ENCODE measurements at regions not wholly inside any gene's neighbourhood (a gene's known extent, or its start where the extent isn't known, plus 50 kb on each side); places are given as distances from the start of the nearest gene placed in this dataset.

GRCh38 chr9:109986521-109986991 is 206.6 kb downstream of the PALM2AKAP2 start:
- TF ChIP-seq CTCF (CRISPR knock-in tag; IDR thresholded peaks at IDR 0.05) (no peak), BATF2 (CRISPR knock-in tag; IDR thresholded peaks at IDR 0.05) (no peak), MIER2 (CRISPR knock-in tag; IDR thresholded peaks at IDR 0.05) (no peak), MXI1 (IDR thresholded peaks at IDR 0.05; ENCODE audit: borderline replicate concordance, low read depth, low read length) (no peak), PCBP1 (IDR thresholded peaks at IDR 0.05; ENCODE audit: borderline replicate concordance, low read depth, low read length) (no peak), EZH2 (conservative IDR thresholded peaks at IDR 0.05; ENCODE audit: low read depth, low read length) (no peak), ZNF891 (CRISPR knock-in tag; IDR thresholded peaks at IDR 0.05) (no peak), KMT2B (CRISPR knock-in tag; IDR thresholded peaks at IDR 0.05) (no peak), ZNF431 (CRISPR knock-in tag; IDR thresholded peaks at IDR 0.05; ENCODE audit: borderline replicate concordance, low read depth) (no peak), SUZ12 (IDR thresholded peaks at IDR 0.05; ENCODE audit: low read depth, low read length) (no peak), SPEN (CRISPR knock-in tag; IDR thresholded peaks at IDR 0.05; ENCODE audit: low read depth) (no peak), ZHX1 (CRISPR knock-in tag; IDR thresholded peaks at IDR 0.05; ENCODE audit: low read depth) (no peak), FOXP1 (IDR thresholded peaks at IDR 0.05) (no peak), FOXP1 (CRISPR knock-in tag; IDR thresholded peaks at IDR 0.05) (no peak), ZBTB43 (CRISPR knock-in tag; conservative IDR thresholded peaks at IDR 0.05) (no peak)
